ENCODE measurements at regions not wholly inside any gene's neighbourhood (a gene's known extent, or its start where the extent isn't known, plus 50 kb on each side); places are given as distances from the start of the nearest gene placed in this dataset.
"Not testable (repeated sequence)": the region's sequence is repeated elsewhere in the genome, so short reads cannot be mapped to it uniquely, and the experiment has no call there.

DNA sequence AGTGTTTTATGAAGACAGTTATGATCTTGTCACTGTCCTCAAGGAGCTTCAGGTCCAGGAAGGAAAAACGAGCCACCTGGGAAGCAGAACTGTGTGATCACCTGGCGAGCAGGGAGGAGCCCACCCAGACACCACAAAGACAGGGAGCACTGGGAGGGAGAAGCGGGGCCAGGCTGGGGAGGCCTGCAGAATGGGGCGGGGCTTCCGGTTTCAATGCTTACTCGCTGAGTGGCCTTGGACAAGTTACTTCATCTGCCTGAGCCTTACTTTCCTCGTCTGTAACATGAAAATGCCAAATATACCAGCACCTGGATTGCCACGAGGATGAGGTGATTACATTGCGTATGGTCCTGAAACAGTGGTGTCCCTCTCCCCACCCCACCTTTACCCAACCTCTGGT lies 227.5 kb downstream of the ANKRD30B start:
- TF ChIP-seq, protein P1, sequence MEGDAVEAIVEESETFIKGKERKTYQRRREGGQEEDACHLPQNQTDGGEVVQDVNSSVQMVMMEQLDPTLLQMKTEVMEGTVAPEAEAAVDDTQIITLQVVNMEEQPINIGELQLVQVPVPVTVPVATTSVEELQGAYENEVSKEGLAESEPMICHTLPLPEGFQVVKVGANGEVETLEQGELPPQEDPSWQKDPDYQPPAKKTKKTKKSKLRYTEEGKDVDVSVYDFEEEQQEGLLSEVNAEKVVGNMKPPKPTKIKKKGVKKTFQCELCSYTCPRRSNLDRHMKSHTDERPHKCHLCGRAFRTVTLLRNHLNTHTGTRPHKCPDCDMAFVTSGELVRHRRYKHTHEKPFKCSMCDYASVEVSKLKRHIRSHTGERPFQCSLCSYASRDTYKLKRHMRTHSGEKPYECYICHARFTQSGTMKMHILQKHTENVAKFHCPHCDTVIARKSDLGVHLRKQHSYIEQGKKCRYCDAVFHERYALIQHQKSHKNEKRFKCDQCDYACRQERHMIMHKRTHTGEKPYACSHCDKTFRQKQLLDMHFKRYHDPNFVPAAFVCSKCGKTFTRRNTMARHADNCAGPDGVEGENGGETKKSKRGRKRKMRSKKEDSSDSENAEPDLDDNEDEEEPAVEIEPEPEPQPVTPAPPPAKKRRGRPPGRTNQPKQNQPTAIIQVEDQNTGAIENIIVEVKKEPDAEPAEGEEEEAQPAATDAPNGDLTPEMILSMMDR (IDR thresholded peaks at IDR 0.05), result no peak
- DNase-seq (ENCODE audit: low spot score) (no peak), ATAC-seq (ENCODE audit: low FRiP score) (no peak)

DNA sequence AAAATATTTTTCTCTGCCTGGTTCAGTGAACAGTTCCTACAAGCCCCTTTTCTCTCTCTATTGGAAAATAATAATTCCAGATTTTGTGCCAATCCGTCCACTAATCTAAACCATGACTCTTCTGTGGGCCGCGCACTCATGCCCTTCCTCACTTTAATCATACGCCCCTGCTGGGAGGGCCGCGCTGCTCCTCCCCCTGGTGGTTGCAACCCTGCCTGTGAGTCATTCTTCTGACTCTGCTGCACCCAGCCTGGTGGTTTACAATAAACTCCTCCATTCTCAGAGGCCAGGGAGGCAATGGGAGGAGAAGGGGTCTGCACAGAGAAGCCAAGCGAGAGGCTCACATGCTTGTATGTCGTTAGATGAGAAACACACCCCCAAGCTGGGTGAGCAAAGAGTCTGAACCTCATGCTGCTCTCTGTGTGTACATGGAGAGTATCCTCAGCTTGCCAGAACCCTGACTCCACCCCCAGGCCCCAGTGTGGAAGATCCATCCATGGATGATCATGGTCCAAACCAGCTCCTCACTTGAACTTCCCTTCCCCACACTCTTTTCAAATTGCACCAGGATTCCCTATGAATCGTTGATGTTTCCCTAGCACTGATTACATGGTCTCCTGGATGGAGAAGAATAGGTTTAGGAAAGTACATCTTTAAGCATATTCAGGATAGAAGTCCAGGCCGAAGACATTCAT lies 228.9 kb downstream of the ANKRD30B start:
- TF ChIP-seq, protein P1 (IDR thresholded peaks at IDR 0.05), result no peak

DNA sequence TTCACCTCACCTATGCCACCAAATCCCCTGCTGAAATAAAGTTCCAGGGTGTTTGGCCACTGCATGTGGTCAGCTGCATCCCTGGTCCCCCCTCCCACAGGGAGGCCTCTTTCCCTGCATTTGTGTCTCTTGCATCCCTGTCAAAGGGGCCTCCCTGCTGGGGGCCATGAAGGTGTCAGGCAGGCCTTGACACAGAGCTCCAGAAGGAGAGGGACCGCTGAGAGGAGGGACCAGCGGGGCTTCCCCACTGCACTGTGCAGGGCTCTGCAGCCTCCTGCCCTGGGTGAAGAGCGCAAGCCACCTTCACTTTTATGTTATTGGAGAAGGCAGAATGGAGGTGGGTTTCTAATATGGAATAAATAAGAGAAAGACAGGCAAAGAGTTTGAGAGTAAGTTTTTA lies 230.2 kb downstream of the ANKRD30B start:
- ATAC-seq (ENCODE audit: low FRiP score) (no peak), DNase-seq (ENCODE audit: low spot score) (no peak)
- TF ChIP-seq, protein P1 (IDR thresholded peaks at IDR 0.05), result no peak

More for the DNA sequence above, 228.9 kb downstream of the ANKRD30B start:
- ATAC-seq (ENCODE audit: low FRiP score) (no peak), DNase-seq (ENCODE audit: low spot score) (no peak)

- DNase-seq (ENCODE audit: low spot score) (no peak), ATAC-seq (ENCODE audit: low FRiP score) (no peak)
- TF ChIP-seq, protein P1 (IDR thresholded peaks at IDR 0.05), result no peak
Measured at GRCh38 chr18:14978962-14979535, 231.1 kb downstream of the ANKRD30B start.

DNA sequence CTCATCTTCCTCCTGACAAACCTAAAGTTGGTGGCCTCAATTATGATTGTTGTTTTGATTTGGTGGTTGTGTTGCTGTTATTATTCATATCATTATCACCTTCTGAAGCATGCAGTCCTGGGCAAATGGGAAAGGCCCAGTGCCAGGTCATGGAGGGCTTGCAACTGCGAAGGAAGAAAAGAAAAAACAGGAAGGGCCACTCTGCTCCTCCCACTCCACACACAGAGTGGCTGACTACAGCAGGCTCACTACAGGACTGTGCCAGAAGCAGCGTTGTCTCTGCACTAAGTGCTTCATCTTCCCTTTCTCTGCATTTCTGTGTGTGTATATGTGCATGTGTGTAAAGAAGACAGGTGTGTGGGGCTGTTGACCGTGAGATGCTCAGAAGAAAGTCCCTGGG lies 231.9 kb downstream of the ANKRD30B start:
- TF ChIP-seq, protein P1 (IDR thresholded peaks at IDR 0.05), result no peak
- ATAC-seq (ENCODE audit: low FRiP score) (no peak), DNase-seq (ENCODE audit: low spot score) (no peak)

- not testable (repeated sequence) for ATAC-seq (ENCODE audit: low FRiP score); DNase-seq (ENCODE audit: low spot score)
Measured at GRCh38 chr18:14984531-14984930, 236.6 kb downstream of the ANKRD30B start.

- not testable (repeated sequence) for ATAC-seq (ENCODE audit: low FRiP score)
Measured at GRCh38 chr18:14985291-14986013, 237.5 kb downstream of the ANKRD30B start.

DNA sequence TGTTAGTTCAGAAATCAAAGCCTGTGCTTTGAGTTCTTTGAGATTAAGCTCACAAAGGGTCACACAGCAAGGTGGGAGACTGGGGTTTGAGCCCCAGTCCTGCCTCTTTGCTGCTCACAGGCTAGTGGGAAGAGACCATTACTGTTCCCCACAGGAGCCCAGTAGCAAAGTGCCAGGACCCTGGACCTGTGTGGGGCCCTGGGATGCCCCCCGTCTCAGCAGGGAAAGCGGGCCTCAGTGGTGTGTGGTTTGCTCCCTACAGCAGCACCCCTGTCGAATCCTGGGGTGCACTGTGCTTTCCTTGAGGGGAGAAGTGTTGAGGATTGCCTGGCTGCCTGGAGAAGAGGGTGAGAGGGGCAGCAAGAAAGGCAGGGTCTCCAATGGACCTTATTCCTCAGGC lies 239.4 kb downstream of the ANKRD30B start:
- DNase-seq (ENCODE audit: low spot score); ATAC-seq (ENCODE audit: low FRiP score): not testable (repeated sequence)

More at GRCh38 chr18:14985291-14986013, 237.5 kb downstream of the ANKRD30B start:
- not testable (repeated sequence) for DNase-seq (ENCODE audit: low spot score)

DNA sequence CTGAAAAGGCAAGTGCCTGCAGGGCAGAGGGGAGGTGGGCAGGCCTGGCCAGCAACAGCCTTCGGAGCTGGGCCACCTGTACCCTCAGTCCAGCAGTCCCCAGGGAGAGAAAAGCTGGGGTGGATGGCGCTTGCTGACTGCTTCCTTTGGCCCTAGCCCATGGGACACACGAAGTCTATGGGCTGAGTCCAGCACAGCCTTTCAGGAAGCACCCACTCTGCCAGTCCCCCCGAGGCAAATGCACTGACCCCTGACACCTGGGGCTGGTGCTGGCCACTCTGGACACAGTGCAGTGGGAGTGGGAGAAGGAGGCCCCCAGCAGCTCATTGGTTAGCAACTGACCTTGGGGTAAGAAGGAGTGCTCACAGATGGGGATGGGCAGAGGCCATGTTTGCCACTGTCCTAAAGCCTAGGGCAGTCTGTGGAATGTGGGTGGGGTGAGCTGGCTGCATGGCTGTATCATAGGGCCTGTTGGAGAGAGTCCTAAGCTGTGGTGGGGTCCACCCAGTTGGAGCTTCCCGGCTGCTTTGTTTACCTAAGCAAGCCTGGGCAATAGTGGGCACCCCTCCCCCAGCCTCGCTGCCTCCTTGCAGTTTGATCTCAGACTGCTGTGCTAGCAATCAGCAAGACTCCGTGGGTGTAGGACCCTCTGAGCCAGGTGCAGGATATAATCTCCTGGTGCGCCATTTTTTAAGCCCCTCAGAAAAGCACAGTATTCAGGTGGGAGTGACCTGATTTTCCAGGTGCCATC lies 240.2 kb downstream of the ANKRD30B start:
- peak; percentile 32 for ATAC-seq (ENCODE audit: low FRiP score)
- DNase-seq (ENCODE audit: low spot score), result not testable (repeated sequence)

DNA sequence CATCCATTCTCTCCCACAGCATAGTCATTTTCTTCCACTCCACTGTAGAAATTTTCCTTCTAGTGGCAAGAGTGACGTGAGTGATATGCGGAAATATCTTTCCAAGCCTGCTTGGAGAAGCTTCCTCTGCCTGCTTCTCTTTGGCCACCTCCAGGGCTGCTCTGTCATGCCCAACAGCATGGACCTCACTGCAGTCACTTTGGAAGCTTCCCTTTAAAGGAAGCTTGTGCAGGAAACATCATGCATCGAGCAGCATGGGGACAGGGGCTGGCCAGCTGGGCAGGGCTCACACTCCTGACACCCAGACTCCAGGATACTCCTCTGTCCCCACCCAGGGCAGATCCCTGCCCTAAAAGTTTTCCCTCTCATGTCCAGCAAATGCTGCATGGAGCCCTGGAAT lies 241.6 kb downstream of the ANKRD30B start:
- not testable (repeated sequence) for ATAC-seq (ENCODE audit: low FRiP score); DNase-seq (ENCODE audit: low spot score)

- not testable (repeated sequence) for DNase-seq (ENCODE audit: low spot score); ATAC-seq (ENCODE audit: low FRiP score)
Measured at GRCh38 chr18:14991934-14992445, 244.0 kb downstream of the ANKRD30B start.

DNA sequence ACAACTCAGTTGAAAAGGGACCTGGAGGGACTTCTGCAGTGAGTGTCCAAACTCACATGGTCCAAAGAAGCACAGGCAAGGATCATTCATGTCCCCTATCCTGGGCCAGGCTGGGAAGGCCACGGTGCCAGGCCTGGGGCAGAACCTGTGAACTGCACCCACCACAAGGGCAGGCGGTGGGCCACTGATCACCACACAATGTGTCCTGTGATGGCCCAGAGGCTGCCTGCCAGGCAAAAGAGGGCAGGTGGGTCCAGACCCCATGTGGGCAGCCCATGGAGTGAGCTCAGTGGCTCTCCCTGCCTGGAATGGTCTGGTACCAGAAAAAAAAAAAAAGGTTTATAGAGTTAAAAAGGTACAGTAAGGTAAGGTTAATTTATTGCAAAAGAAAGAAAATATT lies 244.8 kb downstream of the ANKRD30B start:
- DNase-seq (ENCODE audit: low spot score); ATAC-seq (ENCODE audit: low FRiP score): not testable (repeated sequence)
